Fibroblast of lung (primary cell): ENCODE measurements at regions not wholly inside any gene's neighbourhood (a gene's known extent, or its start where the extent isn't known, plus 50 kb on each side); places are given as distances from the start of the nearest gene placed in this dataset.
A peak's percentile ranks its signal among the peaks of the same experiment; 100 is the strongest.

Source experiments
- DNase-seq, 2 donors: peaks; one replicate each; pipeline versions ENCODE4 v3.0.0 to v3.0.0-alpha.2; 2010; ENCODE audit warnings: low read depth in 2 of 2
- H2AFZ ChIP-seq: 2 replicates; pipeline ENCODE4 v1.5.1; 2012; ENCODE audit warnings: low read length, control low read depth, inconsistent platforms
- H3K27ac ChIP-seq: 2 replicates; pipeline ENCODE4 v1.5.1; 2011; ENCODE audit warnings: low read length, control low read depth; ENCODE audit not compliant: insufficient read depth
- H3K27me3 ChIP-seq: 2 replicates; pipeline ENCODE4 v1.5.1; 2011; ENCODE audit warnings: mild to moderate bottlenecking, low read length; ENCODE audit not compliant: control insufficient read depth, insufficient read depth
- H3K36me3 ChIP-seq: 2 replicates; pipeline ENCODE4 v1.5.1; 2011; ENCODE audit warnings: low read length; ENCODE audit not compliant: control insufficient read depth, insufficient read depth
- H3K4me1 ChIP-seq: 2 replicates; pipeline ENCODE4 v1.5.1; 2011; ENCODE audit warnings: low read length; ENCODE audit not compliant: control insufficient read depth, insufficient read depth; ENCODE audit errors: extremely low read depth
- H3K4me2 ChIP-seq: 2 replicates; pipeline ENCODE4 v1.5.1; 2011; ENCODE audit warnings: low read length, control low read depth; ENCODE audit not compliant: insufficient read depth; ENCODE audit errors: extremely low read depth
- H3K4me3 ChIP-seq, 4 experiments: fragments of 200-600 bp in 1 of 4; sonication (generic) in 1 of 4; replicated peaks in 1 of 4; 2 replicates each; pipeline ENCODE4 v1.5.1; 2011 to 2016; ENCODE audit warnings: low read length in 4 of 4, low read depth in 3 of 4, mild to moderate bottlenecking in 3 of 4, control low read depth in 2 of 4, inconsistent platforms in 1 of 4, mixed read lengths in 1 of 4; ENCODE audit not compliant: insufficient read depth in 1 of 4; ENCODE audit errors: control extremely low read depth in 1 of 4
- H3K79me2 ChIP-seq: 2 replicates; pipeline ENCODE4 v1.5.1; 2012; ENCODE audit warnings: mild to moderate bottlenecking, low read length, inconsistent platforms; ENCODE audit not compliant: control insufficient read depth, insufficient read depth
- H3K9ac ChIP-seq: 2 replicates; pipeline ENCODE4 v1.5.1; 2011; ENCODE audit warnings: mild to moderate bottlenecking, low read length, control low read depth; ENCODE audit not compliant: insufficient read depth
- H3K9me3 ChIP-seq: 2 replicates; pipeline ENCODE4 v1.5.1; 2012; ENCODE audit warnings: low read depth, low read length; ENCODE audit not compliant: control insufficient read depth, insufficient read depth
- H4K20me1 ChIP-seq: 2 replicates; pipeline ENCODE4 v1.5.1; 2011; ENCODE audit warnings: low read length; ENCODE audit not compliant: control insufficient read depth, insufficient read depth; ENCODE audit errors: extremely low read depth
- CTCF ChIP-seq, 2 donors: IDR thresholded peaks in 1 of 2; conservative IDR thresholded peaks in 1 of 2; 1 replicate in 1 of 2; 2 replicates in 1 of 2; pipeline ENCODE4 v1.5.1; 2011 to 2012; ENCODE audit warnings: low read length in 2 of 2, control low read depth in 1 of 2, inconsistent platforms in 1 of 2, low read depth in 1 of 2, mild to moderate bottlenecking in 1 of 2
- EZH2 ChIP-seq: IDR thresholded peaks from 2 replicates; pipeline ENCODE4 v1.5.1; 2012; ENCODE audit warnings: low read length, control low read depth, mild to moderate bottlenecking; ENCODE audit errors: missing control alignments

- no peaks in the 10 kb centered on the region for H3K4me1 ChIP-seq
- TF ChIP-seq EZH2 (no peak), CTCF (conservative IDR thresholded peaks at IDR 0.05 in 1 of 2, IDR thresholded peaks at IDR 0.05 in 1 of 2; ENCODE audit: low read depth in 1 of 2, low read length in 2 of 2) (no peak)
- no peaks in the 10 kb centered on the region for H3K9me3 ChIP-seq
- no peaks in the 10 kb centered on the region for H3K36me3 ChIP-seq
- DNase-seq, result no peak
- no peaks in the 10 kb centered on the region for H3K27me3 ChIP-seq
- no peak overlapping the region for H3K4me2 ChIP-seq
- H3K27ac ChIP-seq, result no peak overlapping the region
- H4K20me1 ChIP-seq, result no peaks in the 10 kb centered on the region
- H3K79me2 ChIP-seq, result no peaks in the 10 kb centered on the region
- H2AFZ ChIP-seq, result no peak overlapping the region
- no peak overlapping the region for H3K9ac ChIP-seq
- H3K4me3 ChIP-seq, result no peak overlapping the region
Measured at GRCh38 chr4:97491856-97492255, 651.4 kb downstream of the STPG2 start.

GRCh38 chr4:97493815-97494518, 649.3 kb downstream of the STPG2 start:
- no peaks in the 10 kb centered on the region for H3K79me2 ChIP-seq
- peak in 1 of 2 donors; percentile 45 for DNase-seq
- no peaks in the 10 kb centered on the region for H3K4me1 ChIP-seq
- H3K4me2 ChIP-seq, result no peak overlapping the region
- H3K27me3 ChIP-seq, result no peaks in the 10 kb centered on the region
- no peaks in the 10 kb centered on the region for H3K9me3 ChIP-seq
- H3K36me3 ChIP-seq, result no peaks in the 10 kb centered on the region
- H4K20me1 ChIP-seq, result no peaks in the 10 kb centered on the region
- TF ChIP-seq EZH2 (no peak), CTCF (conservative IDR thresholded peaks at IDR 0.05 in 1 of 2, IDR thresholded peaks at IDR 0.05 in 1 of 2; ENCODE audit: low read depth in 1 of 2, low read length in 2 of 2) (no peak)
- no peak overlapping the region for H3K4me3 ChIP-seq
- H2AFZ ChIP-seq, result no peak overlapping the region
- H3K27ac ChIP-seq, result no peak overlapping the region
- no peak overlapping the region for H3K9ac ChIP-seq

- Histone ChIP-seq H3K4me2 (no peak overlapping the region), H4K20me1 (no peaks in the 10 kb centered on the region), H3K4me3 (no peak overlapping the region), H2AFZ (no peak overlapping the region), H3K27ac (no peak overlapping the region), H3K27me3 (no peaks in the 10 kb centered on the region), H3K4me1 (no peaks in the 10 kb centered on the region), H3K9ac (no peak overlapping the region), H3K36me3 (no peaks in the 10 kb centered on the region), H3K9me3 (no peaks in the 10 kb centered on the region), H3K79me2 (no peaks in the 10 kb centered on the region)
- no peak for TF ChIP-seq CTCF (conservative IDR thresholded peaks at IDR 0.05 in 1 of 2, IDR thresholded peaks at IDR 0.05 in 1 of 2; ENCODE audit: low read depth in 1 of 2, low read length in 2 of 2)
- TF ChIP-seq EZH2, result no peak
- peak in 1 of 2 donors; percentile 34 for DNase-seq
Measured at GRCh38 chr4:97496298-97496873, 646.9 kb downstream of the STPG2 start.
